ENCODE measurements at regions not wholly inside any gene's neighbourhood (a gene's known extent, or its start where the extent isn't known, plus 50 kb on each side); places are given as distances from the start of the nearest gene placed in this dataset.
"Not testable (repeated sequence)": the region's sequence is repeated elsewhere in the genome, so short reads cannot be mapped to it uniquely, and the experiment has no call there.

DNA sequence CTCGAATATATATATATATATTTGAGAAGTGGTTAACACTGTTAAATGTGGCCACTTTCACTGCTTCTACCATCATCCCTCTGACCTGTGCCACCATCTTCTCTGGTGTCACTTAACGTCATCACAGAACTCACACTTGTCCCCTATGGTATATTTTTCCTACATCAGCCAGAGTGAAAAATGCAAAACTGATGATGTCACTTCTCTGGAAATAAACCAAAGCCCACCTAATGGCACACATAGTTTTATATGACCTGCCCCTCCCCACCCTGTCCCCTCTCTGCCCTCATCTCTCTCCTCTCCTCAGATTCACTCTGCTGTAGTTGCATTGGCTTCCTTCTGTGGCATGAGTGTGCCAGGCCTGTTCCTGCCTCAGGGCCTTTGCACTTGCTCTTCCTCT is 63.9 kb upstream of the IFNGR1 start:
- CTCF ChIA-PET = no interaction called here
- no peaks in the 10 kb centered on the region for H3K9me3 Mint-ChIP-seq
- no peak for TF ChIP-seq CTCF (IDR thresholded peaks at IDR 0.05)
- ATAC-seq = no peak
- POLR2A ChIA-PET = no interaction called here
- no peak overlapping the region for H3K4me3 Mint-ChIP-seq
- no peaks in the 10 kb centered on the region for H3K36me3 Mint-ChIP-seq (ENCODE audit: low read depth)
- intact Hi-C loops (cut with micrococcal nuclease) = no loop called here
- peaks cover 5% of the 10 kb centered on the region for H3K4me1 Mint-ChIP-seq (ENCODE audit: low read depth)
- H3K27me3 Mint-ChIP-seq = peaks cover 17% of the 10 kb centered on the region
- H3K27ac Mint-ChIP-seq = no peak overlapping the region
- DNase-seq = no peak

DNA sequence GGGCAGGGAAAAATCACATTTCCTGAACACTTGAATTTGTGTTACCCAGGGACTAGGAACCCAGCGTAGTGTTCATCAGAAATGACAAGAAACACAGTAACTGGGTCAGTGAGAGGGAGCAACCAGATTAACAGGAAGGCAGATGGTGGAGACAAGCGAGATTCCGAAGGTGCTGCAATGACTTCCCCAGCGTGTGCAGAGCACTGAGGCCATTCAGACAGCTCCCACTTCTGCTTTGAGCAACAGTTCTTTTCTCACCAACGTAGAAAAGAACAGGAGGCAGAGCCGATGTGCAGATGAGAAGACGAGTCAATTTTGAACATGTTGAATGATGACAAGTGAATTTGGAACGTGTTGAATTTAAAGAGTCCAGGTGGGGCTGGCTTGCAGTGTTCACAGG is 63.1 kb upstream of the IFNGR1 start:
- DNase-seq (no peak), ATAC-seq (no peak)
- Mint-ChIP-seq H3K27ac (no peak overlapping the region), H3K27me3 (peaks cover 15% of the 10 kb centered on the region), H3K9me3 (no peaks in the 10 kb centered on the region), H3K4me3 (no peak overlapping the region), H3K36me3 (ENCODE audit: low read depth) (no peaks in the 10 kb centered on the region), H3K4me1 (ENCODE audit: low read depth) (peaks cover 5% of the 10 kb centered on the region)
- CTCF ChIA-PET = interaction anchor here (1.5 kb wide), 1 partner anchor 32 kb away, joined by 4 read pairs; no protein-coding TSS in a partner anchor
- POLR2A ChIA-PET = no interaction called here
- intact Hi-C loops (cut with micrococcal nuclease) = no loop called here
- no peak for TF ChIP-seq CTCF (IDR thresholded peaks at IDR 0.05)

DNA sequence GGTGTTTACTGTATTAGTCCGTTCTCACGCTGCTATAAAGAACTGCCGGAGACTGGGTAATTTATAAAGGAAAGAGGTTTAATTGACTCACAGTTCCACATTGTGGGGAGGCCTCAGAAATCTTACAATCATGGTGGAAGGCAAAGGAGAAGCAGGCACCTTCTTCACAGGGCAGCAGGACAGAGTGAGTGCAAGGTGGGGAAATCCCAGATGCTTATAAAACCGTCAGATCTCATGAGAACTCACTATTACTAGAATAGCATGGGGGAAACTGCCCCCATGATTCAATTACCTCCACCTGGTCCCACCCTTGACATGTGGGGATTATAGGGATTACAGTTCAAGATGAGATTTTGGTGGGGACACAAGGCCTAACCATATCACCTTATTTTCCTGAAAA is 60.1 kb upstream of the IFNGR1 start:
- intact Hi-C loops (cut with micrococcal nuclease); H3K36me3 Mint-ChIP-seq (ENCODE audit: low read depth); POLR2A ChIA-PET; ATAC-seq; H3K27ac Mint-ChIP-seq; H3K4me1 Mint-ChIP-seq (ENCODE audit: low read depth); H3K9me3 Mint-ChIP-seq; H3K4me3 Mint-ChIP-seq; CTCF ChIA-PET; DNase-seq: not testable (repeated sequence)
- peaks cover 13% of the 10 kb centered on the region for H3K27me3 Mint-ChIP-seq

GRCh38 chr6:137277971-137278637 is 58.9 kb upstream of the IFNGR1 start:
- intact Hi-C loops (cut with micrococcal nuclease) = no loop called here

GRCh38 chr6:137272403-137272802 is 53.2 kb upstream of the IFNGR1 start:
- H3K4me1 Mint-ChIP-seq (ENCODE audit: low read depth) = peaks cover 10% of the 10 kb centered on the region
- H3K27ac Mint-ChIP-seq = no peak overlapping the region
- DNase-seq (no peak), ATAC-seq (no peak)
- intact Hi-C loops (cut with micrococcal nuclease) = loop anchor here (5.0 kb wide), 2 partner anchors 40 to 370 kb away; no protein-coding TSS in a partner anchor
- CTCF ChIA-PET = interaction anchor here (1.2 to 3.2 kb wide), 9 partner anchors 19 to 195 kb away, joined by 3 to 29 read pairs (median 6); no protein-coding TSS in a partner anchor
- TF ChIP-seq CTCF (IDR thresholded peaks at IDR 0.05) = no peak
- no peak overlapping the region for H3K4me3 Mint-ChIP-seq
- peaks cover 4% of the 10 kb centered on the region for H3K27me3 Mint-ChIP-seq
- POLR2A ChIA-PET = no interaction called here
- H3K9me3 Mint-ChIP-seq = no peaks in the 10 kb centered on the region
- no peaks in the 10 kb centered on the region for H3K36me3 Mint-ChIP-seq (ENCODE audit: low read depth)

More at GRCh38 chr6:137277971-137278637, 58.9 kb upstream of the IFNGR1 start:
- Mint-ChIP-seq H3K4me1 (ENCODE audit: low read depth) (no peaks in the 10 kb centered on the region), H3K9me3 (no peaks in the 10 kb centered on the region), H3K36me3 (ENCODE audit: low read depth) (no peaks in the 10 kb centered on the region), H3K4me3 (no peak overlapping the region), H3K27me3 (peaks cover 9% of the 10 kb centered on the region), H3K27ac (no peak overlapping the region)
- TF ChIP-seq CTCF (IDR thresholded peaks at IDR 0.05) = no peak
- ChIA-PET POLR2A (interaction anchor here (0.5 kb wide), 1 partner anchor 91 kb away, joined by 3 read pairs; no protein-coding TSS in a partner anchor), CTCF (interaction anchor here (0.6 to 3.3 kb wide), 3 partner anchors 36 to 184 kb away, joined by 3 to 13 read pairs (median 3); no protein-coding TSS in a partner anchor)
- DNase-seq = no peak
- ATAC-seq = no peak
